NCI-H510A treated with DMSO at 0.1 percent for 48 hours (cell line): ENCODE measurements at regions not wholly inside any gene's neighbourhood (a gene's known extent, or its start where the extent isn't known, plus 50 kb on each side); places are given as distances from the start of the nearest gene placed in this dataset.

ENCODE experiments used
- DNase-seq: peaks from one replicate; lab custom pipeline; 2025; lab: John Stamatoyannopoulos, UW

GRCh38 chr3:161555320-161555719, 58.7 kb downstream of the OTOL1 start:
- no peak for DNase-seq

- no peak for DNase-seq
Measured at GRCh38 chr3:161556533-161556932, 59.9 kb downstream of the OTOL1 start.

DNA sequence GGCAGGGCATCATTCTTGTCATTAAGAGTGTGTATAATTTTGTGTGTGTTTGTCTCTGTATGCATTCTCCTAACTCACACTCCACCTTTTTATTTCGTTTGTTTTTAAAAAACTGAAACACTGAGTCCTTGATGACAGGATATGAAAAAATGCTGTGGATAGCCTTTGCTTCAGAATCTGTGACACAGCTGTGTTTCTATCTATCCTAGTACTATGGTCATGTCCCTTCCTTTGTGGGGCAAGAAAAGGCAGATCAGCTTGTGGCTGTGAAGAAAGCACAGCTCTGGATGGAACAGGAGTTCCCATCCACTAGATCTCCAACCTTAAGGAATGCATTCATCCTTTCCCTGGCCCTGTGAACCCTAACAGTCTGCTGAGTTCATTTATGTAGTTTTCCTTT, 60.3 kb downstream of the OTOL1 start:
- no peak for DNase-seq

GRCh38 chr3:161557445-161558150, 61.0 kb downstream of the OTOL1 start:
- peak; percentile 11 for DNase-seq

- DNase-seq, result no peak
Measured at GRCh38 chr3:161558236-161558635, 61.6 kb downstream of the OTOL1 start.

GRCh38 chr3:161559177-161559998, 62.8 kb downstream of the OTOL1 start:
- peak; percentile 66 for DNase-seq

DNA sequence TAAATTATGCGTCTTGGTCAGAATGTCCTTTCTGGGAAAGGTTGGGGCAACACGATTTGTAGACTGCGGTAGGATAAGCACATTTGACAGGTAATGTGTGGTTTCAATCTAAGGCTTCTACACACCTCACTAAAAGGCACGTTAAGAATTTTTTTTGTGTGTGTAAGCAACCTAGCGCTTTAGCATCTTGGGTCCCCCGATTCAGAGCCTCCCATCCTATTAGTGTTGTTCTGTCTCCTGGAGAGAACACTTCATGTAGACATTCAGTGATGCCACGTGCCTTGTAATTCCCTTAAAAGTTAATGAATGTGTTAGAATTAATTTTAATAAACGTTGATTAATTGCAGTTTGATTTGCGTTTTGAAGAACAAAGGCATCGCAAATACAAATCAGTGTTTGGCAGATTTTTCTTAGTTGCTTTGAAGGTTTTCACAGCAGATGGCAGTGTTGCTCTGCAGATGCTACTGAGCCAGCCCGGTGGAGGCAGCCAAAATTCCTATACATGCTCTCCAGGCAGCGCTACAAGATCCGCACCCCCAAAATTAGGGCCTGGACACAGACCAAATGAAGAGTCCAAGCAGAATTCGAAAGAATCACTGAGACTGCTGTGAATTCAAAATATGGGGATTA, 63.5 kb downstream of the OTOL1 start:
- DNase-seq, result peak; percentile 53

DNA sequence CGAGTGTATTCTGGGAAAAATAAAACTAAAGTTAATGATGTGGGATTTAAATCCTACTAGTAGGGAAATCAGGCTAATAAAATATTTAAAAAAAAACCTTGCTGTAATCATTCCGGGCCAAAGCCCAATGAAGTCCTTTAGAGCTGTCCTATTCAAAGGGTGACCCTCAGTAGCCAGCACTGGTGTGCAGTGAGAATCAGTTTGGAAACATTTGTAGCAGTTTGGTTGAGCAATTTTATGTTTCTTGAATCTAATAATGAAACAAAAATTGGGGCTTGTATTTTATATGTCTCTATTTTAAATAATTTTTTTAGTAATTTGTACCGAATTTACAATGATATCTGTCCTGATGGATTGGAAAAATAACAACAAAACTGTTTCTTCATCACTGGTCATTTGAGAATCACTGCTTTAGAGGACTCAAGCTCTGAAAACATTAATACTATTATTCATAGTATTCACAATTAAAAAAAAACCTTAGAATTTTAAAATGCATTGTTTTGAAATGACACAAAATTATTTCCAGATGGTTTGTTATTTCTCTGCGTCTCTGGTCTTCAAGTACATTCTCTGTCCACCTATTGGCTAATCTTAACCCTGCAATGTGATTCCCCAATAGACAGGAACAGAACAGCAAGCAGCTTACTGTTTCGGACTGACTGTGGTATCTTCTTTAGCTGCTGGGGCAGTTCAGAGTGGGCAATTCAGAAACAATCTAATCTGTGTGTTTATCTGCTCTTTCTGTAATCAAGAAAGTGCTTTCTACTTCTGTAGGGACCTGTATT, 71.2 kb downstream of the OTOL1 start:
- no peak for DNase-seq

GRCh38 chr3:161568671-161569070, 72.1 kb downstream of the OTOL1 start:
- no peak for DNase-seq

- DNase-seq, result no peak
Measured at GRCh38 chr3:161571951-161572350, 75.3 kb downstream of the OTOL1 start.

DNA sequence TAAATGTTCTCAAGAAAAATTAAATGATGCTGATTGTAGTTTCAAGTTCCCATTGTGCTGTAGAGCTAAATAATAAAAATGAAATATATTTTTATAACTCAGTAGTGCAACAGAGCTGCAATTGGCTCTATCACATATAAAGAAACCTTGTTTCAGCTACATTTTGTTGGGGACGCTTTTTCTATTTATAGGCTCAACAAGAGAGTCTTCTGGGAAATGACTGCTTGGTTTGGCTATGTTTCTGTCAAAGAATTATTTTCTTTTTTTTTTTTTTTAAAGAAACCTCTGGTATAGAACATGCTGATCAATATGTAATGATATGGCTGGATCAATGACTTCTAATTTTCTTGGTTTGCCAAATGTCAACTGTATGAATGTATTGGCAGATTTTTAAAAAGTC, 76.5 kb downstream of the OTOL1 start:
- no peak for DNase-seq

DNA sequence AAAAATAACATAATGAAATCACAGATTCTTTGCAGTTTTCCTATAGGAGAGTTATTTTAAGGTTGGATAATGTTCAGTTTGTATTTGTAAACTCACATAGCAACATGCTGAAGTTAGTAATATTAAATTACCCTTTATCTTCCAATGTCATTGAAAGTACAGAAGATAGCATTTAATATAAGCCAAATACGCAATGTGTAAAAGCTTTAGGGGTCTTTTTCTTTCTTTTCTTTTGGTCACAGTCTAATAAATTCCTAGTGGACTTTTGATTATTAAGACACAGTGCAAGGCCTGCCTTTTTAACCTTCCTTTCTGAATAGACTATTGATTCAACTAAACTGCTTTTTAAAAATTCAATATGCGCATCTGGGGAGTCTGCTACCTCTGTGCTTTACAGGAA, 79.3 kb downstream of the OTOL1 start:
- no peak for DNase-seq

GRCh38 chr3:161576311-161576710, 79.7 kb downstream of the OTOL1 start:
- no peak for DNase-seq

GRCh38 chr3:161576714-161577510, 80.3 kb downstream of the OTOL1 start:
- peak; percentile 42 for DNase-seq

- no peak for DNase-seq
Measured at GRCh38 chr3:161577662-161578061, 81.1 kb downstream of the OTOL1 start.

DNA sequence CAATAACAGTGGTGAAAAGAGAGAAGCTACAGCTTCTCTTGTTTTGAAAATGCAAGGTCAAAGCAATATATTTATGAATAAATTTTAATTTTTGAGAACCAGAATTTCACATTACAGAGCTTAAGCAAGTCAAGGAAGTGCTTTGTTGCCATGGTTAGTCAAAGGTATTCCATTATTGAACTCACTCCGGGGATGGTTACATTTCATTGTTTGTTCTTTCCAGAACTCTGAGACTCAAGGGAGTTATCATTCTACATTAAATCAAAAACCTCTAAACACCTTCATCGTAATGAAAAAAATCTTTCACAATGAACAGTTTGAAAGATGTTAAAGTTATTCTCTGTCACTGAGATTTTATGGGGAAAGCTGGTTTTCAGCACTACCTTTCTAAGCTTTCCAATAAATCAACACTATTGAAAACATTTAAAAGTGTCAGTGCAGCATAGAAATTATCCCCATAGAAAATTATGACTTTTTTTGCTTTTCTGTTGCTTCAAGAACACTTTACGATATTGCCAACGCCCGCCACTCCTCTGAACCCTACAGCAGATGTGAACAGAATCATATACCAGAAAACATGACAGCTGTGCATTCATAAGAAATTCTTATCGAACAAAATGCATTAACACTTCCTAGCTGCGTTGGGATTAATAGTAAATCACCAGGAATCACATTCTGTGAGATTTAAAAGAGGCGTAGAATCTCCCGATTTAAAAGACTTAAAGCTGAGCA, 83.0 kb downstream of the OTOL1 start:
- DNase-seq, result no peak

DNA sequence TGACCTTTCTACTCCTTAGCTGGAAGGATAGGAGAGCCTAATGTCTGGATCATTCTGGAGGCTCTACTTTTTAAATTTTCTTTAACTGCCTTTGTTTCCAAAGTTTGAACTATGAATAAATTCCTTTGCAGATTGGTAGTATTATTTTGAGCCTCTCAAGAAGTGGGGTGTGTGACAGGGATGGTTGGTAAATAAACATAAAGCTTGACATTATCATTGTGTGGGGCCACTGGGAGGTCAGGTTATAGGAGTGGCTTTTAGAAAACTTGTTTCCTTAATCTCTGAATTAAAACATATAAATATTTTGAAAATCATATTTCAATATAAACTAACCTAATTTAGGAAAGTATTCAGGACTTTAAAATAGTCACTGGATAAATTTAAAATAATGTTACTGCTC, 89.3 kb downstream of the OTOL1 start:
- no peak for DNase-seq

- no peak for DNase-seq
Measured at GRCh38 chr3:161586556-161587235, 90.1 kb downstream of the OTOL1 start.

GRCh38 chr3:161598639-161599038, 102.0 kb downstream of the OTOL1 start:
- no peak for DNase-seq

- no peak for DNase-seq
Measured at GRCh38 chr3:161599697-161600096, 103.1 kb downstream of the OTOL1 start.
